NCI-H187 treated with DMSO at 0.1 percent for 48 hours (cell line): ENCODE measurements at regions not wholly inside any gene's neighbourhood (a gene's known extent, or its start where the extent isn't known, plus 50 kb on each side); places are given as distances from the start of the nearest gene placed in this dataset.
A peak's percentile ranks its signal among the peaks of the same experiment; 100 is the strongest.
"Not testable (repeated sequence)": the region's sequence is repeated elsewhere in the genome, so short reads cannot be mapped to it uniquely, and the experiment has no call there.

Experiments used
- DNase-seq: peaks from one replicate; lab custom pipeline; 2025; lab: John Stamatoyannopoulos, UW

- no peak for DNase-seq
These were observed 51.9 kb upstream of the LRRK2 start for GRCh38 chr12:40172879-40173278.

GRCh38 chr12:40171501-40171900 is 53.3 kb upstream of the LRRK2 start:
- DNase-seq = no peak

GRCh38 chr12:40171066-40171465 is 53.7 kb upstream of the LRRK2 start:
- no peak for DNase-seq

GRCh38 chr12:40170593-40170992 is 54.2 kb upstream of the LRRK2 start:
- no peak for DNase-seq

GRCh38 chr12:40168868-40169267 is 55.9 kb upstream of the LRRK2 start:
- no peak for DNase-seq

- DNase-seq = not testable (repeated sequence)
These were observed 56.4 kb upstream of the LRRK2 start for GRCh38 chr12:40168419-40168818.

GRCh38 chr12:40168001-40168400 is 56.8 kb upstream of the LRRK2 start:
- DNase-seq = no peak

- DNase-seq = no peak
These were observed 59.3 kb upstream of the SLC2A13 start for GRCh38 chr12:40165179-40165578.

- DNase-seq = no peak
These were observed 58.2 kb upstream of the SLC2A13 start for GRCh38 chr12:40164034-40164433.

- no peak for DNase-seq
These were observed 56.2 kb upstream of the SLC2A13 start for GRCh38 chr12:40162033-40162432.

GRCh38 chr12:40158592-40159111 is 52.8 kb upstream of the SLC2A13 start:
- peak; percentile 33 for DNase-seq

- DNase-seq = no peak
These were observed 51.5 kb upstream of the SLC2A13 start for GRCh38 chr12:40157336-40157735.

GRCh38 chr12:40156021-40156764 is 50.3 kb upstream of the SLC2A13 start:
- no peak for DNase-seq
